HEK293T (cell line): ENCODE measurements at regions not wholly inside any gene's neighbourhood (a gene's known extent, or its start where the extent isn't known, plus 50 kb on each side); places are given as distances from the start of the nearest gene placed in this dataset.

Experiments
- BHLHE40 ChIP-seq: fragments of 450-650 bp; IDR thresholded peaks from 2 replicates; pipeline ENCODE4 v1.6.1; 2016; ENCODE audit warnings: mild to moderate bottlenecking, moderate library complexity, borderline replicate concordance
- ELF4 ChIP-seq: fragments of 450-650 bp; IDR thresholded peaks from 2 replicates; pipeline ENCODE4 v1.6.1; 2017; ENCODE audit warnings: antibody characterized with exemption
- FOXK2 ChIP-seq: fragments of 450-650 bp; IDR thresholded peaks from 2 replicates; pipeline ENCODE4 v1.6.1; 2016; ENCODE audit warnings: mild to moderate bottlenecking
- FOXM1 ChIP-seq: fragments of 450-650 bp; IDR thresholded peaks from 2 replicates; pipeline ENCODE4 v1.6.1; 2017; ENCODE audit warnings: mild to moderate bottlenecking, borderline replicate concordance
- HDGF ChIP-seq: fragments of 450-650 bp; IDR thresholded peaks from 2 replicates; pipeline ENCODE4 v1.6.1; 2017; ENCODE audit warnings: antibody characterized with exemption, borderline replicate concordance
- L3MBTL2 ChIP-seq: fragments of 450-650 bp; conservative IDR thresholded peaks from 2 replicates; pipeline ENCODE4 v1.6.1; 2016; ENCODE audit warnings: mild to moderate bottlenecking
- LEF1 ChIP-seq: fragments of 450-650 bp; IDR thresholded peaks from 2 replicates; pipeline ENCODE4 v1.6.1; 2017; ENCODE audit warnings: mild to moderate bottlenecking, borderline replicate concordance
- SP1 ChIP-seq: fragments of 450-650 bp; IDR thresholded peaks from 2 replicates; pipeline ENCODE4 v1.6.1; 2017
- SUZ12 ChIP-seq: fragments of 450-650 bp; IDR thresholded peaks from 2 replicates; pipeline ENCODE4 v1.6.1; 2016; ENCODE audit warnings: mild to moderate bottlenecking
- TARDBP ChIP-seq: fragments of 450-650 bp; IDR thresholded peaks from 2 replicates; pipeline ENCODE4 v1.6.1; 2016
- ZNF384 ChIP-seq: fragments of 450-650 bp; IDR thresholded peaks from 2 replicates; pipeline ENCODE4 v1.6.1; 2016
- TF ChIP-seq, protein P1 (sequence below): fragments of 450-650 bp; IDR thresholded peaks from 2 replicates; pipeline ENCODE4 v1.6.1; 2016

DNA sequence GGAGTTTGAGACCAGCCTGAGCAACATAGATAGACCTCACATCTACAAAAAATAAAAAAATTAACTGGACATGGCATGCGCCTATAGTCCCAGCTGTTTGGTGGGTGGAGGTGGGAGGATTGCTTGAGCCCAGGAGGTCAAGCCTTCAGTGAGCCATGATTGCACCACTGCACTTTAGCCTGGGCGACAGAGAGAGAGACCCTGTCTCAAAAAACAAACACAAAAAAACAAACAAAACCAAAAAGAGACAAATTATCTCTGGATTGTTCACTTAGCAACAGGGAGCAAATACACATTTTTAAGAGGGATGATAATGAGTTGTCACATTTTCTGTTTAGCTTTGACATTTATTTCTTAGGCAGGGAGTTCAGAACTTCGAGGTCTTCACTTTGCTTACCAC lies 155.4 kb downstream of the CEP135 start:
- TF ChIP-seq FOXK2: no peak
- no peak for TF ChIP-seq FOXM1
- TF ChIP-seq SP1: no peak
- TF ChIP-seq ELF4: no peak
- no peak for TF ChIP-seq TARDBP
- TF ChIP-seq BHLHE40: no peak
- TF ChIP-seq L3MBTL2: no peak
- TF ChIP-seq LEF1: no peak
- TF ChIP-seq, protein P1, sequence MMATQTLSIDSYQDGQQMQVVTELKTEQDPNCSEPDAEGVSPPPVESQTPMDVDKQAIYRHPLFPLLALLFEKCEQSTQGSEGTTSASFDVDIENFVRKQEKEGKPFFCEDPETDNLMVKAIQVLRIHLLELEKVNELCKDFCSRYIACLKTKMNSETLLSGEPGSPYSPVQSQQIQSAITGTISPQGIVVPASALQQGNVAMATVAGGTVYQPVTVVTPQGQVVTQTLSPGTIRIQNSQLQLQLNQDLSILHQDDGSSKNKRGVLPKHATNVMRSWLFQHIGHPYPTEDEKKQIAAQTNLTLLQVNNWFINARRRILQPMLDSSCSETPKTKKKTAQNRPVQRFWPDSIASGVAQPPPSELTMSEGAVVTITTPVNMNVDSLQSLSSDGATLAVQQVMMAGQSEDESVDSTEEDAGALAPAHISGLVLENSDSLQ: no peak
- no peak for TF ChIP-seq SUZ12
- TF ChIP-seq ZNF384: no peak
- no peak for TF ChIP-seq HDGF
